ENCODE measurements at regions not wholly inside any gene's neighbourhood (a gene's known extent, or its start where the extent isn't known, plus 50 kb on each side); places are given as distances from the start of the nearest gene placed in this dataset.

DNA sequence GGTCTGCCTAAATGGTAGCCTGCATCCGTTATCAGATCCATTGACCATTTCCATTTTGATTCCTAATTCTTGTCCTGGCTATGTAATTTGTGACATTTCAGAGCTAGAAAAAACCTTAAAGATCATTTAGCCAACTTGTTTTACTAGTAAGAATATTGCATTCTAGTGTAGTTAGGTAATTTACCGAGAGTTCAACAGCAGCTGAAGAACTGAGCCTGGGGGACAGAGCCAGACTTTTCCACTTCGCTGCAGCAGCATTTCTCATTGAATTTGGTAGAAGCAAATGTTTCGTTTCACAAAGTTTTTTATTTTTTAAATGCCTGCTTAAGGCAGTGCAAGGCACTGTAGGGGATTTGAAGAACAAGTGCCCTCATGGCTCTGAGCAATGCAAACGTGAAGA lies 59.2 kb upstream of the MARCHF10 start:
- TF ChIP-seq CREM (IDR thresholded peaks at IDR 0.05; ENCODE audit: low read depth) (no peak), CTCF (IDR thresholded peaks at IDR 0.05 in 2 of 3, conservative IDR thresholded peaks at IDR 0.05 in 1 of 3; ENCODE audit: insufficient read depth in 2 of 3, low read depth in 1 of 3, low read length in 3 of 3) (no peak), MYC (IDR thresholded peaks at IDR 0.05; ENCODE audit: low read depth, low read length) (no peak), MYC (CRISPR knock-in tag; IDR thresholded peaks at IDR 0.05; ENCODE audit: borderline replicate concordance, low read depth) (no peak), SRSF7 (optimal IDR thresholded peaks at IDR 0.05; ENCODE audit: low read depth, low read length) (no peak), SRF (CRISPR knock-in tag; IDR thresholded peaks at IDR 0.05) (no peak), STAG1 (CRISPR knock-in tag; IDR thresholded peaks at IDR 0.05; ENCODE audit: borderline replicate concordance) (no peak), EP300 (IDR thresholded peaks at IDR 0.05; ENCODE audit: low read length) (no peak), MAX (CRISPR knock-in tag; IDR thresholded peaks at IDR 0.05) (no peak), ZEB2 (IDR thresholded peaks at IDR 0.05) (no peak), POLR2AphosphoS5 (IDR thresholded peaks at IDR 0.05; ENCODE audit: control insufficient read depth, insufficient read depth, low read depth, low read length) (no peak), CBX2 (IDR thresholded peaks at IDR 0.05; ENCODE audit: insufficient read depth, low read length, poor library complexity, severe bottlenecking) (no peak)
